ENCODE measurements at regions not wholly inside any gene's neighbourhood (a gene's known extent, or its start where the extent isn't known, plus 50 kb on each side); places are given as distances from the start of the nearest gene placed in this dataset.
A peak's percentile ranks its signal among the peaks of the same experiment; 100 is the strongest.

- Mint-ChIP-seq H3K4me3 (no peak overlapping the region), H3K36me3 (no peaks in the 10 kb centered on the region), H3K27ac (no peak overlapping the region), H3K27me3 (peaks cover 3 to 4% of the 10 kb centered on the region in 2 donors), H3K9me3 (no peaks in the 10 kb centered on the region), H3K4me1 (peaks cover 27 to 35% (median 30%) of the 10 kb centered on the region in 3 donors)
- no peaks in the 10 kb centered on the region for H3K27me3 ChIP-seq (ENCODE audit: insufficient read depth, low read length, poor library complexity, severe bottlenecking)
- no peaks in the 10 kb centered on the region for H3K9me3 ChIP-seq (ENCODE audit: low read length)
- no peak overlapping the region for H3K27ac ChIP-seq (ENCODE audit: low read depth, low read length)
- POLR2A ChIA-PET: no interaction called here
- H3K36me3 ChIP-seq (ENCODE audit: insufficient read depth, low read length): no peaks in the 10 kb centered on the region
- peaks cover 28% of the 10 kb centered on the region for H3K4me1 ChIP-seq (ENCODE audit: insufficient read depth, low read length)
- DNase-seq: no peak
- CTCF ChIA-PET: interaction anchor here (1.5 to 6.2 kb wide), 2 partner anchors 12 to 262 kb away, joined by 5 to 82 read pairs; no protein-coding TSS in a partner anchor
- no peak overlapping the region for H3K4me3 ChIP-seq (ENCODE audit: low read length)
These were observed 137.7 kb upstream of the RASGRP1 start for GRCh38 chr15:38702178-38702912.

- POLR2A ChIA-PET: interaction anchor here (0.5 kb wide), 1 partner anchor 96 kb away, joined by 3 read pairs; no protein-coding TSS in a partner anchor
- H3K9me3 ChIP-seq (ENCODE audit: low read length): no peaks in the 10 kb centered on the region
- no peaks in the 10 kb centered on the region for H3K27me3 ChIP-seq (ENCODE audit: insufficient read depth, low read length, poor library complexity, severe bottlenecking)
- CTCF ChIA-PET: interaction anchor here (0.8 to 1.7 kb wide), 5 partner anchors 17 to 875 kb away, joined by 3 to 4 read pairs (median 3); partner anchors contain the start of genes FAM98B and RASGRP1
- H3K4me1 Mint-ChIP-seq: peaks cover 0 to 7% (median 5%) of the 10 kb centered on the region in 3 donors
- peaks cover 4 to 8% of the 10 kb centered on the region in 2 donors for H3K27me3 Mint-ChIP-seq
- H3K9me3 Mint-ChIP-seq: no peaks in the 10 kb centered on the region
- no peak for DNase-seq
- no peaks in the 10 kb centered on the region for H3K4me1 ChIP-seq (ENCODE audit: insufficient read depth, low read length)
- H3K36me3 ChIP-seq (ENCODE audit: insufficient read depth, low read length): no peaks in the 10 kb centered on the region
- H3K27ac Mint-ChIP-seq: peak overlapping the region in 1 of 8 donors; percentile 87
- H3K36me3 Mint-ChIP-seq: no peaks in the 10 kb centered on the region
- no peak overlapping the region for H3K27ac ChIP-seq (ENCODE audit: low read depth, low read length)
- H3K4me3 Mint-ChIP-seq: no peak overlapping the region
- no peak overlapping the region for H3K4me3 ChIP-seq (ENCODE audit: low read length)
These were observed 141.0 kb upstream of the RASGRP1 start for GRCh38 chr15:38705436-38706219.

- H3K27me3 Mint-ChIP-seq: peaks cover 4 to 8% of the 10 kb centered on the region in 2 donors
- ChIA-PET POLR2A (no interaction called here), CTCF (interaction anchor here (0.7 to 1.7 kb wide), 9 partner anchors 7 to 873 kb away, joined by 3 to 6 read pairs (median 4); partner anchors contain the start of gene FAM98B)
- H3K4me1 Mint-ChIP-seq: peaks cover 0 to 7% (median 5%) of the 10 kb centered on the region in 3 donors
- H3K4me1 ChIP-seq (ENCODE audit: insufficient read depth, low read length): no peaks in the 10 kb centered on the region
- H3K27ac Mint-ChIP-seq: no peak overlapping the region
- H3K4me3 ChIP-seq (ENCODE audit: low read length): no peak overlapping the region
- H3K9me3 Mint-ChIP-seq: no peaks in the 10 kb centered on the region
- H3K27me3 ChIP-seq (ENCODE audit: insufficient read depth, low read length, poor library complexity, severe bottlenecking): no peaks in the 10 kb centered on the region
- H3K4me3 Mint-ChIP-seq: no peak overlapping the region
- no peak for DNase-seq
- H3K9me3 ChIP-seq (ENCODE audit: low read length): no peaks in the 10 kb centered on the region
- no peak overlapping the region for H3K27ac ChIP-seq (ENCODE audit: low read depth, low read length)
- no peaks in the 10 kb centered on the region for H3K36me3 Mint-ChIP-seq
- no peaks in the 10 kb centered on the region for H3K36me3 ChIP-seq (ENCODE audit: insufficient read depth, low read length)
These were observed 142.3 kb upstream of the RASGRP1 start for GRCh38 chr15:38706956-38707355.

GRCh38 chr15:38707802-38708671 is 143.4 kb upstream of the RASGRP1 start:
- ChIA-PET CTCF (interaction anchor here (1.2 to 1.5 kb wide), 7 partner anchors 8 to 268 kb away, joined by 3 to 6 read pairs (median 4); partner anchors contain the start of gene FAM98B), POLR2A (interaction anchor here (1.0 kb wide), 1 partner anchor 183 kb away, joined by 4 read pairs; no protein-coding TSS in a partner anchor)
- no peaks in the 10 kb centered on the region for H3K27me3 ChIP-seq (ENCODE audit: insufficient read depth, low read length, poor library complexity, severe bottlenecking)
- no peak overlapping the region for H3K27ac ChIP-seq (ENCODE audit: low read depth, low read length)
- no peaks in the 10 kb centered on the region for H3K36me3 ChIP-seq (ENCODE audit: insufficient read depth, low read length)
- H3K9me3 ChIP-seq (ENCODE audit: low read length): no peaks in the 10 kb centered on the region
- Mint-ChIP-seq H3K36me3 (no peaks in the 10 kb centered on the region), H3K27ac (no peak overlapping the region), H3K27me3 (peaks cover 1 to 8% of the 10 kb centered on the region in 2 donors), H3K4me3 (no peak overlapping the region), H3K9me3 (no peaks in the 10 kb centered on the region), H3K4me1 (peaks cover 0 to 7% (median 5%) of the 10 kb centered on the region in 3 donors)
- DNase-seq: peak in 2 of 5 donors; percentile 22 to 49
- no peaks in the 10 kb centered on the region for H3K4me1 ChIP-seq (ENCODE audit: insufficient read depth, low read length)
- no peak overlapping the region for H3K4me3 ChIP-seq (ENCODE audit: low read length)

- ChIA-PET POLR2A (interaction anchor here (1.0 kb wide), 1 partner anchor 184 kb away, joined by 4 read pairs; no protein-coding TSS in a partner anchor), CTCF (interaction anchor here (1.4 kb wide), 1 partner anchor 9 kb away, joined by 6 read pairs; no protein-coding TSS in a partner anchor)
- H3K36me3 ChIP-seq (ENCODE audit: insufficient read depth, low read length): no peaks in the 10 kb centered on the region
- no peak overlapping the region for H3K27ac ChIP-seq (ENCODE audit: low read depth, low read length)
- no peak for DNase-seq
- Mint-ChIP-seq H3K27me3 (peaks cover 1 to 11% of the 10 kb centered on the region in 2 donors), H3K4me1 (peaks cover 0 to 7% (median 5%) of the 10 kb centered on the region in 3 donors), H3K36me3 (no peaks in the 10 kb centered on the region), H3K9me3 (no peaks in the 10 kb centered on the region), H3K4me3 (no peak overlapping the region), H3K27ac (no peak overlapping the region)
- H3K4me3 ChIP-seq (ENCODE audit: low read length): no peak overlapping the region
- H3K27me3 ChIP-seq (ENCODE audit: insufficient read depth, low read length, poor library complexity, severe bottlenecking): no peaks in the 10 kb centered on the region
- no peaks in the 10 kb centered on the region for H3K9me3 ChIP-seq (ENCODE audit: low read length)
- no peaks in the 10 kb centered on the region for H3K4me1 ChIP-seq (ENCODE audit: insufficient read depth, low read length)
These were observed 144.1 kb upstream of the RASGRP1 start for GRCh38 chr15:38708672-38709180.

GRCh38 chr15:38709196-38709595 is 144.6 kb upstream of the RASGRP1 start:
- ChIA-PET POLR2A (no interaction called here), CTCF (no interaction called here)
- H3K4me3 ChIP-seq (ENCODE audit: low read length): no peak overlapping the region
- no peaks in the 10 kb centered on the region for H3K4me1 ChIP-seq (ENCODE audit: insufficient read depth, low read length)
- H3K36me3 ChIP-seq (ENCODE audit: insufficient read depth, low read length): no peaks in the 10 kb centered on the region
- H3K27ac ChIP-seq (ENCODE audit: low read depth, low read length): no peak overlapping the region
- no peaks in the 10 kb centered on the region for H3K9me3 ChIP-seq (ENCODE audit: low read length)
- peaks cover 0 to 7% (median 5%) of the 10 kb centered on the region in 3 donors for H3K4me1 Mint-ChIP-seq
- no peaks in the 10 kb centered on the region for H3K36me3 Mint-ChIP-seq
- no peaks in the 10 kb centered on the region for H3K9me3 Mint-ChIP-seq
- no peak overlapping the region for H3K4me3 Mint-ChIP-seq
- no peaks in the 10 kb centered on the region for H3K27me3 ChIP-seq (ENCODE audit: insufficient read depth, low read length, poor library complexity, severe bottlenecking)
- no peak overlapping the region for H3K27ac Mint-ChIP-seq
- DNase-seq: no peak
- H3K27me3 Mint-ChIP-seq: peaks cover 2 to 12% of the 10 kb centered on the region in 2 donors

GRCh38 chr15:38714309-38715072 is 149.9 kb upstream of the RASGRP1 start:
- H3K4me1 ChIP-seq (ENCODE audit: insufficient read depth, low read length): no peaks in the 10 kb centered on the region
- no peak overlapping the region for H3K27ac Mint-ChIP-seq
- ChIA-PET POLR2A (no interaction called here), CTCF (interaction anchor here (0.7 kb wide), 1 partner anchor 229 kb away, joined by 3 read pairs; no protein-coding TSS in a partner anchor)
- no peaks in the 10 kb centered on the region for H3K9me3 Mint-ChIP-seq
- H3K27me3 Mint-ChIP-seq: peaks cover 4 to 9% of the 10 kb centered on the region in 2 donors
- no peaks in the 10 kb centered on the region for H3K9me3 ChIP-seq (ENCODE audit: low read length)
- no peaks in the 10 kb centered on the region for H3K36me3 Mint-ChIP-seq
- H3K36me3 ChIP-seq (ENCODE audit: insufficient read depth, low read length): no peaks in the 10 kb centered on the region
- no peak overlapping the region for H3K4me3 Mint-ChIP-seq
- no peaks in the 10 kb centered on the region for H3K4me1 Mint-ChIP-seq
- H3K4me3 ChIP-seq (ENCODE audit: low read length): no peak overlapping the region
- H3K27me3 ChIP-seq (ENCODE audit: insufficient read depth, low read length, poor library complexity, severe bottlenecking): no peaks in the 10 kb centered on the region
- DNase-seq: no peak
- no peak overlapping the region for H3K27ac ChIP-seq (ENCODE audit: low read depth, low read length)
